GM10266 (cell line): ENCODE measurements at regions not wholly inside any gene's neighbourhood (a gene's known extent, or its start where the extent isn't known, plus 50 kb on each side); places are given as distances from the start of the nearest gene placed in this dataset.

Source experiments
- DNase-seq: peaks from one replicate; pipeline ENCODE4 v3.0.0; 2012; ENCODE audit errors: extremely low spot score
- CTCF ChIP-seq: IDR thresholded peaks from 2 replicates; pipeline ENCODE4 v1.5.1; 2012; ENCODE audit warnings: mild to moderate bottlenecking, low read depth; ENCODE audit not compliant: control insufficient read depth, insufficient read depth; ENCODE audit errors: missing control alignments

GRCh38 chr2:134785659-134786430 is 52.6 kb upstream of the ACMSD start:
- DNase-seq, result no peak
- no peak for TF ChIP-seq CTCF

GRCh38 chr2:134788417-134788816 is 50.0 kb upstream of the ACMSD start:
- DNase-seq, result no peak
- TF ChIP-seq CTCF, result no peak
